ENCODE measurements at regions not wholly inside any gene's neighbourhood (a gene's known extent, or its start where the extent isn't known, plus 50 kb on each side); places are given as distances from the start of the nearest gene placed in this dataset.

GRCh38 chr21:28356422-28356821, 636.3 kb downstream of the LTN1 start:
- no peak for DNase-seq (ENCODE audit: low spot score)

DNA sequence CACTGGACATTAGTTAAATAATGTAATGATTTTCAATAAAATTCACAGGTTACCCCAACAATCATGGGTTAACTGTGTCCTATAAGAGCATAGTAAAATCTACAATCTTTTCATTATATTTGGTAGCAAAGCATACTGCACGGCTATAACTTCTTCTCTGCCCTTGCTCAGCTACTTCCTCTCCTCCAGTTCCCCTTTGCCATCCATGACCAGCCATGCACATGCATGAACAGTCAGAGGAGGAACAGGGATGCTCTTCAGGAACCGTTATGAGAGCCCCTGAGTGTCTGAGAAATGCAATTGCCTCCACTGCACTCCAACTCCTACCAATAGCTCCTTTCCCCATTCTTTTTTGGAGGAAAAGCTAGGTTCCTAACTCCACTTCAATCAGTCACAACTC, 646.7 kb downstream of the LTN1 start:
- DNase-seq (ENCODE audit: low spot score), result no peak

- no peak for DNase-seq (ENCODE audit: low spot score)
Measured at GRCh38 chr21:28344985-28345384, 647.7 kb downstream of the LTN1 start.

DNA sequence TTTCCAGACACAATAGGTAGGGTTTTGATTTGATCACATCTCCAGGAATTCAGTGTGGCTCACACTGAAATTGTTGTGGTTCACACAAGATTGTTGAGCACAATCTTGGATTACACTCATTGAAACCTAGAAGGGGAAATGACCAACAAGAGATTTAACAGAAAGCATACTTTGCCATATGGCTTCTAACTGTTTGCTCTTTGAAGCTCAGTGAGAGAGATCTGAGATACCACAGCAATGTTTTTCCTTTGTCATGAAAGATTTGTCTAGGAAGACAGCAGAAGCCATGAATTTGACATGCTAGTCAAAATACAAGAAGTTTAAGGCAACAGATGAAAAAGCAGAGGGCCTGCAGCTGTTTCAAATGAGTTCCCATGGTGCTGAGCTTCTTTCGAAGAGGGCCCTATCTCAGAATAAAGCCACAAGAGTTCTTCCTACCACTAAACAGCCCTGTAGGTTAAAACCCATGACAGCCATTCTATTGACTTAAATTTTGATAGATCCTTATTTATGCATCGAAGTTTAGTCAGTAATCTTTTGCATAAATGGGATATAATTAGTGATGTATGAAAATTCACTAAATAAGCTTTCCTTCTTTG, 650.4 kb downstream of the LTN1 start:
- no peak for DNase-seq (ENCODE audit: low spot score)

DNA sequence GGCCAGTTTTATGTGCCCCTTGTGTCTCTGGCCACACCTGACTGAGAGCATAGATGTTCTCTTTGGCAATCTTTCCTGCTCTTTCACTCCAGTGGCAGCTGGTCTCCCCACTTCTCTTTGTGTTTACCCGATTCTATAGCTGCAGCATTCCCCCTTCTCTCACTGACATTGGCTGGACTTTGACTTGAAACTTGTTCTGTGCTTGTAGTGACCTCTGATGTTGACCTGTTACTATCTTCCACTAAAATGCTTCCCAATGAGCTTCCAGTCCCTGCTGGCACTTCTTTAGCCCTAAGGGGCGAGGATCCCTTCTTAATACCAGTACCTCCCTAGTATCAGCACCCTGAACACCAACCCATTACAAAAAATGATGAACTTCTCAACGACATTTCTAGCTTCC, 653.3 kb downstream of the LTN1 start:
- no peak for DNase-seq (ENCODE audit: low spot score)

GRCh38 chr21:28338701-28339305, 653.9 kb downstream of the LTN1 start:
- no peak for DNase-seq (ENCODE audit: low spot score)

DNA sequence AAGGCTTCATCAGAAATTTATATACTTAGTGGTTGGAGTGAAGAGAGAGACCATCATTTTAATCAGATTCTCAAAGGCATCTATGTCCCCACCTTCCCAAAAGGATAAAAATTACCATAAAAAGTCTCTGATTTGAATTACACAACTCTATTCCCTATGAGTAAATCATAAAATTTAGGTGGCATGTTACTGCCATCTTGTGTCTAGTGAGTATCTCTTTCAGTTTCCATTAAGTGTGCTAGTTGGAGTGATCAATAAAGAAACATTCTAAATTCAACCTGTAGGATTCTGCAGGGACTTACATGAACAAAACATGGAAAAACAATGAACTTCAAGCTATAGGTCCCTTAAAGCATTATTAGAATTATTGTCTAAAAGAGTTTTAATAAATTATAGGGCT, 655.4 kb downstream of the LTN1 start:
- DNase-seq (ENCODE audit: low spot score), result peak; percentile 40

- DNase-seq (ENCODE audit: low spot score), result peak; percentile 43
Measured at GRCh38 chr21:28336314-28336713, 656.4 kb downstream of the LTN1 start.

- no peak for DNase-seq (ENCODE audit: low spot score)
Measured at GRCh38 chr21:28334407-28334806, 658.3 kb downstream of the LTN1 start.

DNA sequence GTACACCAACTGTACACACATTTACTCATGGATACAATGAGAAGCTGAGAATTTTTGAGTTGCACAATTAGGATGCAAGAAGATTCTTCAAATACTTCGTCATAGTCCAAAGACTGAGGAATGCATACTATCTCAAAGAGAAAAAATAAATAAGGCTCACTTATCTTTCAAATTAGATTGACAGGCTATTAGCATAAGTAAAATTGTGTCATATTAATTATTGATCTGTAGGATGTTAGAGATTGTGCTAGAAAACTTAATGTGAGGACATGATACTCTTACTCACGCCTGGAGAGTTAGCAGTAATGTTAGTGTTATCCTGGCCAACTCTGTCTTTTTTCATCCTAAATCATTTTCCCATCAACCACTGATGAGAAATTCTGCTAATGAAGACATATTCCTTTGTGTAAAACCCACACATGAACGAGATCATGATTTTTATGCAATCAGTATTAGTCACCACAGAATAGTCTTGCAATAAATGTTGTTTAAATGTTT, 659.0 kb downstream of the LTN1 start:
- DNase-seq (ENCODE audit: low spot score), result no peak

- DNase-seq (ENCODE audit: low spot score), result no peak
Measured at GRCh38 chr21:28332796-28333195, 659.9 kb downstream of the LTN1 start.

DNA sequence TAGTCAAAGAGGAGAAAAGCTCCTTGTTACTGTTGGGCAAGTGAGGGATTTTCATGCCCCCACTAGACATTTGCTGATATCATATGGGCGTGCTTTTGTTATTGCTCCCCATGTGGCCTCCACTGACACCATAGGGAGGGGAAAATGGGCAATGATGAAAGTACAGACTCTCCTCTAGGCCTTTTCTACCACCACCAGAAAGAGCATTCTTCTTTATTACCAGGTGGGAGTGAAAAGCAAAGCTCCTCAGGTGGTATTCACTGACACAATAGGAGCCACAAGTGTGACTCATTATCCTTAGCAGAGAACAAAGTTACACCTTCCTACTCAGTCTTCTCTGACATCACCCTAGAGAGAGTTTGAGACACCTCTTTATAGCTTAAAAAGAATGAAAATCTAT, 667.1 kb downstream of the LTN1 start:
- DNase-seq (ENCODE audit: low spot score), result no peak

- no peak for DNase-seq (ENCODE audit: low spot score)
Measured at GRCh38 chr21:28324690-28325089, 668.0 kb downstream of the LTN1 start.

- no peak for DNase-seq (ENCODE audit: low spot score)
Measured at GRCh38 chr21:28317177-28317950, 675.3 kb downstream of the LTN1 start.

- no peak for DNase-seq (ENCODE audit: low spot score)
Measured at GRCh38 chr21:28311411-28312190, 681.1 kb downstream of the LTN1 start.

DNA sequence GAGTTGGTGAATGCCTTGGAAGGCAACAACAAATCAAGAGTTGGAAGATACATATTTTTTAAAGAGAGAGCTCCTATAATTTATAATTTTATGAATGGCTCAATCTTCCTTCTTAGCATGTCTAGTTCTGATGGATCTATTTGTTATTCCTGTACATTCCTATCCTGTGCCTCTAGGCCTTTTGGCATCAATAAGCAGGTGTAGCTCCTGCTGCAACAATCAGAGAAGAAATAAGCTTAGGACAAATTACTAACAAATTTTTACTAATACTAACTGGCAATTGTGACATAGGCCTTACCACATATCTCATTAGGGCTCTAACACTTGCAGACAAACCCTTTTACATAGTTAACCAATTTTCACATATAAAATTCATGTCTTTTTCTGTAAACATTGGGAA, 682.0 kb downstream of the LTN1 start:
- no peak for DNase-seq (ENCODE audit: low spot score)

- DNase-seq (ENCODE audit: low spot score), result no peak
Measured at GRCh38 chr21:28310171-28310685, 682.4 kb downstream of the LTN1 start.

- DNase-seq (ENCODE audit: low spot score), result no peak
Measured at GRCh38 chr21:28309596-28309995, 683.1 kb downstream of the LTN1 start.

DNA sequence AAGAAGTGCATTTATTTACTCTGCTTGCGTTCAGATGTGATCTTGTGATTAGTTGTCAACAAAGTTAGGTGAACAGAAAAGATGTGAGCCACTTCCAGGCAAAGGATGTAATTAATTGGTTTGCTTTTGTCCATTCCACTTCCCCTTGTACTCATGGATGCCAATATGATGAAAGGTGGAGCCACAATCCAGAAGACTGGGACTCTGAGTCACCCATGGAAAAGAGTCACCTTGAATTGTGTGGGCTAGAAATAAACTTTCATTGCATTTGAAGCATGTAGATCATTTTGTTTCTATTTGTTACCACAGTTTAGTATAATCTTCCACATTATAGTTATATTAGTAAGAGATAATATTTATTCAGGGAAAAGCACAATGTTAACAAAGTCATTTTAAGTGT, 684.2 kb downstream of the LTN1 start:
- no peak for DNase-seq (ENCODE audit: low spot score)

DNA sequence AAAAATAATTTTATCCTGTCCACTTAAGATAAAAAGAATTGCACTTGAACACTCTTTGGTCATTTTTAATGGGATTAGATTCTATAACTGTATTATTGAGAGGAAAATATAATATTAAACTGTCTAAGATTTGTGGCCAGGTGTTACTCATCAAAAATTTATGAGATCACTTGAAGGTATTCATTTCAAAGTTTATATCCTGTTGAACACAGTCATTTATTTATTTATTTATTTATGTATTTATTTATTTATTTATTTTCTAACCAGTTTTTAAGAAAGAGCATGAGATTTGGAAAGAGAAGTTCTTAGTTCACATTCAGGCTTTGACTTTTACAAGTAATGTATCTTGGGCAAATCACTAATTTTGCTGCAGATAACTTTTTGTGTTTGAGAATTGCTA, 692.7 kb downstream of the LTN1 start:
- no peak for DNase-seq (ENCODE audit: low spot score)

GRCh38 chr21:28298251-28298672, 694.4 kb downstream of the LTN1 start:
- DNase-seq (ENCODE audit: low spot score), result no peak

DNA sequence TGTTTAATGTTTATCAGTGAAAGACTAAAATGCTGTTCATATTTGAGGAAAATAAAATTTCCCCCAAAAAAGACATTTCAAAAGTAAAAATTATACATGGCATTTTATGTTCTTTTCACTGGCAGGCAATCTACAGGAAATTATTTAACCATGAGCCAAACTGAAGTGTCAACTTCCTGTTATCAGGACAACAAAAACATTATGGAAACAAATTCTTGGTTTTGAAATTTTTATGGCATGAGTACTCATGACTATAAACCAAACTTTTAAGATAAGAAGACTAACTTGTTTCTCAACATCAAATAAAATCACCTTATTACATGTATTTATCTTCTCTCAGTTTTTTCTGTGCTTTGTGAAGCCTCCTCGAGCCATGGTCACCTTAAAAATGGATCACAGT, 698.6 kb downstream of the LTN1 start:
- no peak for DNase-seq (ENCODE audit: low spot score)

Measured in cerebellar cortex (tissue), 1 donor.